ENCODE measurements at regions not wholly inside any gene's neighbourhood (a gene's known extent, or its start where the extent isn't known, plus 50 kb on each side); places are given as distances from the start of the nearest gene placed in this dataset.

GRCh38 chr17:43327421-43327820 lies 71.4 kb upstream of the ARL4D start:
- no peak for TF ChIP-seq CTCF (IDR thresholded peaks at IDR 0.05 in 2 of 3, conservative IDR thresholded peaks at IDR 0.05 in 1 of 3; ENCODE audit: borderline replicate concordance in 1 of 3, insufficient read depth in 1 of 3, low read depth in 2 of 3, low read length in 2 of 3)
- TF ChIP-seq RAD21 (IDR thresholded peaks at IDR 0.05; ENCODE audit: low read depth) = no peak
- TF ChIP-seq YY1 (IDR thresholded peaks at IDR 0.05; ENCODE audit: extremely low read depth, insufficient replicate concordance, low read depth, low read length) = no peak
- no peak for TF ChIP-seq TCF7L2 (IDR thresholded peaks at IDR 0.05; ENCODE audit: borderline replicate concordance, extremely low read depth, insufficient read depth, insufficient read length)
- no peak for TF ChIP-seq POLR2A (IDR thresholded peaks at IDR 0.05; ENCODE audit: borderline replicate concordance, extremely low read depth, insufficient read depth, insufficient read length)
- no peak for TF ChIP-seq POLR2AphosphoS5 (IDR thresholded peaks at IDR 0.05; ENCODE audit: low read depth, low read length)
- TF ChIP-seq MAX (IDR thresholded peaks at IDR 0.05) = no peak
- TF ChIP-seq CBX3 (IDR thresholded peaks at IDR 0.05; ENCODE audit: low read depth) = no peak
